Astrocyte (in vitro differentiated cells and primary cell): ENCODE measurements at regions not wholly inside any gene's neighbourhood (a gene's known extent, or its start where the extent isn't known, plus 50 kb on each side); places are given as distances from the start of the nearest gene placed in this dataset.

ENCODE experiments used
- DNase-seq: peaks from one replicate; pipeline ENCODE4 v3.0.0-alpha.2; 2010; ENCODE audit warnings: low read depth
- FAIRE-seq: peaks from 2 replicates; lab custom pipeline; 2011; peaks lifted over from hg19 to GRCh38; lab: Jason Lieb, UNC
- H2AFZ ChIP-seq: 2 replicates; pipeline ENCODE4 v1.6.0; 2012; ENCODE audit warnings: low read depth, low read length, inconsistent platforms
- H3K27ac ChIP-seq: 2 replicates; pipeline ENCODE4 v1.5.1; 2011; ENCODE audit warnings: low read depth, low read length, inconsistent platforms
- H3K27me3 ChIP-seq: 2 replicates; pipeline ENCODE4 v1.6.0; 2011; ENCODE audit warnings: low read length, inconsistent platforms; ENCODE audit not compliant: insufficient read depth
- H3K36me3 ChIP-seq: 2 replicates; pipeline ENCODE4 v1.5.1; 2011; ENCODE audit warnings: low read length, inconsistent platforms; ENCODE audit not compliant: insufficient read depth
- H3K4me1 ChIP-seq: 2 replicates; pipeline ENCODE4 v1.5.1; 2011; ENCODE audit warnings: low read length, inconsistent platforms; ENCODE audit not compliant: insufficient read depth
- H3K4me2 ChIP-seq: 2 replicates; pipeline ENCODE4 v1.6.0; 2012; ENCODE audit warnings: low read length, inconsistent platforms
- H3K4me3 ChIP-seq: 2 replicates; pipeline ENCODE4 v1.5.1; 2011; ENCODE audit warnings: low read depth, mild to moderate bottlenecking, low read length, inconsistent platforms; ENCODE audit not compliant: insufficient read depth
- H3K79me2 ChIP-seq: 2 replicates; pipeline ENCODE4 v1.6.0; 2012; ENCODE audit warnings: mild to moderate bottlenecking, low read length, inconsistent platforms; ENCODE audit not compliant: insufficient read depth
- H3K9ac ChIP-seq: 2 replicates; pipeline ENCODE4 v1.6.0; 2012; ENCODE audit warnings: mild to moderate bottlenecking, low read length, inconsistent platforms
- H3K9me3 ChIP-seq: 2 replicates; pipeline ENCODE4 v1.5.1; 2012; ENCODE audit warnings: low read depth, mild to moderate bottlenecking, low read length, inconsistent platforms; ENCODE audit not compliant: insufficient read depth
- H4K20me1 ChIP-seq: 2 replicates; pipeline ENCODE4 v1.6.0; 2012; ENCODE audit warnings: low read length, inconsistent platforms; ENCODE audit not compliant: insufficient read depth
- H3K27ac Mint-ChIP-seq: one replicate; pipeline ENCODE4 v1.8.0; 2021; ENCODE audit warnings: mild to moderate bottlenecking, mixed read lengths; ENCODE audit not compliant: unreplicated experiment
- H3K27me3 Mint-ChIP-seq: one replicate; pipeline ENCODE4 v1.8.0; 2021; ENCODE audit warnings: low read depth, mixed read lengths; ENCODE audit not compliant: unreplicated experiment
- H3K36me3 Mint-ChIP-seq: one replicate; pipeline ENCODE4 v1.8.0; 2021; ENCODE audit warnings: low read depth, mixed read lengths; ENCODE audit not compliant: unreplicated experiment
- H3K4me1 Mint-ChIP-seq: one replicate; pipeline ENCODE4 v1.8.0; 2021; ENCODE audit warnings: low read depth, mixed read lengths; ENCODE audit not compliant: unreplicated experiment
- H3K4me3 Mint-ChIP-seq: one replicate; pipeline ENCODE4 v1.8.0; 2021; ENCODE audit warnings: mild to moderate bottlenecking, moderate library complexity, mixed read lengths; ENCODE audit not compliant: unreplicated experiment
- H3K9me3 Mint-ChIP-seq: one replicate; pipeline ENCODE4 v1.8.0; 2021; ENCODE audit warnings: mild to moderate bottlenecking, mixed read lengths; ENCODE audit not compliant: unreplicated experiment
- EZH2 ChIP-seq: IDR thresholded peaks from 2 replicates; pipeline ENCODE4 v1.6.1; 2012; ENCODE audit warnings: mild to moderate bottlenecking, low read length, inconsistent platforms; ENCODE audit not compliant: insufficient read depth
- TF ChIP-seq, protein P1 (sequence below): IDR thresholded peaks from 2 replicates; pipeline ENCODE4 v1.5.1; 2011; ENCODE audit warnings: low read depth, mild to moderate bottlenecking, inconsistent platforms, low read length, moderate library complexity; ENCODE audit not compliant: insufficient read depth

GRCh38 chr3:22263042-22263441, 512.0 kb upstream of the ZNF385D start:
- no peaks in the 10 kb centered on the region for H3K27me3 Mint-ChIP-seq
- Histone ChIP-seq H3K27me3 (no peaks in the 10 kb centered on the region), H2AFZ (no peak overlapping the region), H3K9me3 (no peaks in the 10 kb centered on the region), H3K9ac (no peak overlapping the region), H3K36me3 (no peaks in the 10 kb centered on the region), H3K4me2 (peak overlapping the region; percentile 22), H4K20me1 (no peaks in the 10 kb centered on the region), H3K79me2 (no peaks in the 10 kb centered on the region), H3K4me3 (no peak overlapping the region), H3K4me1 (peaks cover 4% of the 10 kb centered on the region), H3K27ac (no peak overlapping the region)
- no peak overlapping the region for H3K4me3 Mint-ChIP-seq
- no peaks in the 10 kb centered on the region for H3K36me3 Mint-ChIP-seq
- no peak overlapping the region for H3K27ac Mint-ChIP-seq
- DNase-seq (peak; percentile 28), FAIRE-seq (no peak)
- no peaks in the 10 kb centered on the region for H3K9me3 Mint-ChIP-seq
- no peak for TF ChIP-seq EZH2
- TF ChIP-seq, protein P1, sequence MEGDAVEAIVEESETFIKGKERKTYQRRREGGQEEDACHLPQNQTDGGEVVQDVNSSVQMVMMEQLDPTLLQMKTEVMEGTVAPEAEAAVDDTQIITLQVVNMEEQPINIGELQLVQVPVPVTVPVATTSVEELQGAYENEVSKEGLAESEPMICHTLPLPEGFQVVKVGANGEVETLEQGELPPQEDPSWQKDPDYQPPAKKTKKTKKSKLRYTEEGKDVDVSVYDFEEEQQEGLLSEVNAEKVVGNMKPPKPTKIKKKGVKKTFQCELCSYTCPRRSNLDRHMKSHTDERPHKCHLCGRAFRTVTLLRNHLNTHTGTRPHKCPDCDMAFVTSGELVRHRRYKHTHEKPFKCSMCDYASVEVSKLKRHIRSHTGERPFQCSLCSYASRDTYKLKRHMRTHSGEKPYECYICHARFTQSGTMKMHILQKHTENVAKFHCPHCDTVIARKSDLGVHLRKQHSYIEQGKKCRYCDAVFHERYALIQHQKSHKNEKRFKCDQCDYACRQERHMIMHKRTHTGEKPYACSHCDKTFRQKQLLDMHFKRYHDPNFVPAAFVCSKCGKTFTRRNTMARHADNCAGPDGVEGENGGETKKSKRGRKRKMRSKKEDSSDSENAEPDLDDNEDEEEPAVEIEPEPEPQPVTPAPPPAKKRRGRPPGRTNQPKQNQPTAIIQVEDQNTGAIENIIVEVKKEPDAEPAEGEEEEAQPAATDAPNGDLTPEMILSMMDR: no peak
- peaks cover 7% of the 10 kb centered on the region for H3K4me1 Mint-ChIP-seq

GRCh38 chr3:22265403-22265802, 514.4 kb upstream of the ZNF385D start:
- Histone ChIP-seq H2AFZ (no peak overlapping the region), H3K9ac (no peak overlapping the region)
- no peak for TF ChIP-seq EZH2
- TF ChIP-seq, protein P1: no peak

GRCh38 chr3:22269831-22270230, 518.8 kb upstream of the ZNF385D start:
- Histone ChIP-seq H3K9ac (no peak overlapping the region), H3K4me3 (no peak overlapping the region), H3K9me3 (no peaks in the 10 kb centered on the region), H3K36me3 (no peaks in the 10 kb centered on the region), H3K4me2 (no peak overlapping the region), H3K27ac (no peak overlapping the region), H3K79me2 (no peaks in the 10 kb centered on the region), H3K4me1 (no peaks in the 10 kb centered on the region), H4K20me1 (no peaks in the 10 kb centered on the region), H2AFZ (no peak overlapping the region), H3K27me3 (no peaks in the 10 kb centered on the region)
- no peak overlapping the region for H3K4me3 Mint-ChIP-seq
- no peaks in the 10 kb centered on the region for H3K27me3 Mint-ChIP-seq
- no peak for TF ChIP-seq EZH2
- TF ChIP-seq, protein P1: no peak
- DNase-seq (peak; percentile 16), FAIRE-seq (no peak)
- H3K9me3 Mint-ChIP-seq: no peaks in the 10 kb centered on the region
- H3K27ac Mint-ChIP-seq: no peak overlapping the region
- no peaks in the 10 kb centered on the region for H3K36me3 Mint-ChIP-seq
- H3K4me1 Mint-ChIP-seq: peaks cover 5% of the 10 kb centered on the region

More at GRCh38 chr3:22265403-22265802, 514.4 kb upstream of the ZNF385D start:
- Histone ChIP-seq H3K4me2 (no peak overlapping the region), H3K9me3 (no peaks in the 10 kb centered on the region), H3K27ac (no peak overlapping the region), H4K20me1 (no peaks in the 10 kb centered on the region), H3K4me1 (peaks cover 4% of the 10 kb centered on the region), H3K27me3 (no peaks in the 10 kb centered on the region), H3K79me2 (no peaks in the 10 kb centered on the region), H3K4me3 (no peak overlapping the region), H3K36me3 (no peaks in the 10 kb centered on the region)
- Mint-ChIP-seq H3K27ac (no peak overlapping the region), H3K9me3 (no peaks in the 10 kb centered on the region), H3K36me3 (no peaks in the 10 kb centered on the region), H3K4me1 (peaks cover 7% of the 10 kb centered on the region), H3K4me3 (no peak overlapping the region), H3K27me3 (no peaks in the 10 kb centered on the region)
- no peak for DNase-seq
- no peak for FAIRE-seq
